Neural cell (in vitro differentiated cells): ENCODE measurements at regions not wholly inside any gene's neighbourhood (a gene's known extent, or its start where the extent isn't known, plus 50 kb on each side); places are given as distances from the start of the nearest gene placed in this dataset.

Experiments used
- EZH2 ChIP-seq: fragments of 200-600, 300-800 bp; shearing (Covaris generic), sonication (generic); IDR thresholded peaks from 2 replicates; pipeline ENCODE4 v1.6.1; 2014; ENCODE audit warnings: antibody characterized with exemption, low read length, borderline replicate concordance, mild to moderate bottlenecking; ENCODE audit not compliant: insufficient read depth, poor library complexity, severe bottlenecking
- POLR2AphosphoS5 ChIP-seq: IDR thresholded peaks from 2 replicates; pipeline ENCODE4 v1.6.1; 2012
- SMC3 ChIP-seq: fragments of 450-650 bp; conservative IDR thresholded peaks from 2 replicates; pipeline ENCODE4 v1.6.1; 2014; ENCODE audit warnings: antibody characterized with exemption, mild to moderate bottlenecking, moderate library complexity; ENCODE audit not compliant: poor library complexity
- TF ChIP-seq, protein P1 (sequence below): fragments of 450-650 bp; IDR thresholded peaks from 2 replicates; pipeline ENCODE4 v1.5.1; 2014; ENCODE audit warnings: antibody characterized with exemption, mild to moderate bottlenecking, moderate library complexity; ENCODE audit not compliant: poor library complexity, severe bottlenecking

DNA sequence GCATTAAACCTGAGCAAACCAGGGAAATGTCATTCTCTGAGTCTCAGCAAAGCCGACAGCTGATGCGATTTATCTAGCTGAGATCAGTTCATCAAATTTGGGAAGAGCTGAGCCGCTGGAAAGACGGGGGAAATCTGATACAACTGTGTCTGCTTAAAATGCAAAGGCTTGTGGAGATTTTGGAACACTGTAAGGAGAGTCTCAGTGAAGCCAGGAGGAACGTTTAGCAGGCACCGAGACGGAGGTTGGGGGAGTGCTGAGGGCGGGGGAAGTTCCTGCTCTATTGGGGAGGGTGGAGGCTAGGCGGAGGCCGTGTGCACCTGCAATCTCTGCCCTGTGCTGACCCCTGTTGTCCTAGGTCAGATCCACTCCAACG, 143.2 kb upstream of the CSF3R start:
- TF ChIP-seq, protein P1, sequence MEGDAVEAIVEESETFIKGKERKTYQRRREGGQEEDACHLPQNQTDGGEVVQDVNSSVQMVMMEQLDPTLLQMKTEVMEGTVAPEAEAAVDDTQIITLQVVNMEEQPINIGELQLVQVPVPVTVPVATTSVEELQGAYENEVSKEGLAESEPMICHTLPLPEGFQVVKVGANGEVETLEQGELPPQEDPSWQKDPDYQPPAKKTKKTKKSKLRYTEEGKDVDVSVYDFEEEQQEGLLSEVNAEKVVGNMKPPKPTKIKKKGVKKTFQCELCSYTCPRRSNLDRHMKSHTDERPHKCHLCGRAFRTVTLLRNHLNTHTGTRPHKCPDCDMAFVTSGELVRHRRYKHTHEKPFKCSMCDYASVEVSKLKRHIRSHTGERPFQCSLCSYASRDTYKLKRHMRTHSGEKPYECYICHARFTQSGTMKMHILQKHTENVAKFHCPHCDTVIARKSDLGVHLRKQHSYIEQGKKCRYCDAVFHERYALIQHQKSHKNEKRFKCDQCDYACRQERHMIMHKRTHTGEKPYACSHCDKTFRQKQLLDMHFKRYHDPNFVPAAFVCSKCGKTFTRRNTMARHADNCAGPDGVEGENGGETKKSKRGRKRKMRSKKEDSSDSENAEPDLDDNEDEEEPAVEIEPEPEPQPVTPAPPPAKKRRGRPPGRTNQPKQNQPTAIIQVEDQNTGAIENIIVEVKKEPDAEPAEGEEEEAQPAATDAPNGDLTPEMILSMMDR: no peak
- no peak for TF ChIP-seq POLR2AphosphoS5
- TF ChIP-seq SMC3: no peak
- TF ChIP-seq EZH2: no peak
